MM.1S (cell line): ENCODE measurements at regions not wholly inside any gene's neighbourhood (a gene's known extent, or its start where the extent isn't known, plus 50 kb on each side); places are given as distances from the start of the nearest gene placed in this dataset.

Experiments used
- DNase-seq: peaks from one replicate; pipeline ENCODE4 v3.0.0-alpha.2; 2015
- H2AFZ ChIP-seq: fragments of 300-600 bp; sonication (generic); 2 replicates; pipeline ENCODE4 v1.6.0; 2016; ENCODE audit warnings: antibody characterized with exemption, low read length
- H3F3A ChIP-seq: fragments of 300-600 bp; sonication (generic); 2 replicates; pipeline ENCODE4 v1.6.1; 2016; ENCODE audit warnings: mild to moderate bottlenecking, antibody characterized with exemption, low read length, moderate library complexity, mixed read lengths; ENCODE audit not compliant: insufficient read depth
- H3K27ac ChIP-seq: fragments of 300-600 bp; sonication (generic); 2 replicates; pipeline ENCODE4 v1.5.1; 2016; ENCODE audit warnings: mild to moderate bottlenecking, low read length
- H3K27me3 ChIP-seq: fragments of 300-600 bp; sonication (generic); replicated peaks from 2 replicates; pipeline ENCODE4 v1.6.0; 2016; ENCODE audit warnings: low read length; ENCODE audit not compliant: insufficient read depth
- H3K36me3 ChIP-seq: fragments of 300-600 bp; sonication (generic); replicated peaks from 2 replicates; pipeline ENCODE4 v1.6.1; 2016; ENCODE audit warnings: mild to moderate bottlenecking, low read length, mixed read lengths; ENCODE audit not compliant: insufficient read depth
- H3K4me1 ChIP-seq: fragments of 300-600 bp; sonication (generic); 2 replicates; pipeline ENCODE4 v1.6.1; 2016; ENCODE audit warnings: low read length, mixed read lengths
- H3K4me2 ChIP-seq: fragments of 300-600 bp; sonication (generic); 2 replicates; pipeline ENCODE4 v1.6.0; 2016; ENCODE audit warnings: low read depth, low read length
- H3K4me3 ChIP-seq: fragments of 300-600 bp; sonication (generic); 2 replicates; pipeline ENCODE4 v1.5.1; 2016; ENCODE audit warnings: low read length, mixed read lengths
- H3K79me2 ChIP-seq: fragments of 300-600 bp; sonication (generic); 2 replicates; pipeline ENCODE4 v1.6.1; 2016; ENCODE audit warnings: mixed run types, low read length, mixed read lengths
- H3K9ac ChIP-seq: fragments of 300-600 bp; sonication (generic); 2 replicates; pipeline ENCODE4 v1.6.1; 2016; ENCODE audit warnings: low read length, mixed read lengths
- H3K9me2 ChIP-seq: fragments of 300-600 bp; sonication (generic); replicated peaks from 2 replicates; pipeline ENCODE4 v1.6.1; 2016; ENCODE audit warnings: mild to moderate bottlenecking, low read length, mixed read lengths; ENCODE audit not compliant: insufficient read depth
- H3K9me3 ChIP-seq: fragments of 300-600 bp; sonication (generic); replicated peaks from 2 replicates; pipeline ENCODE4 v1.6.1; 2016; ENCODE audit warnings: mild to moderate bottlenecking, low read length, mixed read lengths; ENCODE audit not compliant: insufficient read depth
- H4K20me1 ChIP-seq: fragments of 300-600 bp; sonication (generic); 2 replicates; pipeline ENCODE4 v1.6.1; 2016; ENCODE audit warnings: mild to moderate bottlenecking, low read length, moderate library complexity, mixed read lengths; ENCODE audit not compliant: insufficient read depth
- EZH2 ChIP-seq: fragments of 300-600 bp; sonication (generic); optimal IDR thresholded peaks from 2 replicates; pipeline ENCODE3; 2017; ENCODE audit warnings: low read depth, mild to moderate bottlenecking, antibody characterized with exemption, low read length, mixed read lengths
- EZH2phosphoT487 ChIP-seq: fragments of 300-600 bp; sonication (generic); IDR thresholded peaks from 2 replicates; pipeline ENCODE4 v1.6.1; 2018; ENCODE audit warnings: antibody characterized with exemption, low read length
- TF ChIP-seq, protein P1 (sequence below): fragments of 300-600 bp; sonication (generic); IDR thresholded peaks from 2 replicates; pipeline ENCODE4 v1.5.1; 2016; ENCODE audit warnings: antibody characterized with exemption, low read length, mixed read lengths

- no peak for TF ChIP-seq EZH2phosphoT487
- TF ChIP-seq, protein P1, sequence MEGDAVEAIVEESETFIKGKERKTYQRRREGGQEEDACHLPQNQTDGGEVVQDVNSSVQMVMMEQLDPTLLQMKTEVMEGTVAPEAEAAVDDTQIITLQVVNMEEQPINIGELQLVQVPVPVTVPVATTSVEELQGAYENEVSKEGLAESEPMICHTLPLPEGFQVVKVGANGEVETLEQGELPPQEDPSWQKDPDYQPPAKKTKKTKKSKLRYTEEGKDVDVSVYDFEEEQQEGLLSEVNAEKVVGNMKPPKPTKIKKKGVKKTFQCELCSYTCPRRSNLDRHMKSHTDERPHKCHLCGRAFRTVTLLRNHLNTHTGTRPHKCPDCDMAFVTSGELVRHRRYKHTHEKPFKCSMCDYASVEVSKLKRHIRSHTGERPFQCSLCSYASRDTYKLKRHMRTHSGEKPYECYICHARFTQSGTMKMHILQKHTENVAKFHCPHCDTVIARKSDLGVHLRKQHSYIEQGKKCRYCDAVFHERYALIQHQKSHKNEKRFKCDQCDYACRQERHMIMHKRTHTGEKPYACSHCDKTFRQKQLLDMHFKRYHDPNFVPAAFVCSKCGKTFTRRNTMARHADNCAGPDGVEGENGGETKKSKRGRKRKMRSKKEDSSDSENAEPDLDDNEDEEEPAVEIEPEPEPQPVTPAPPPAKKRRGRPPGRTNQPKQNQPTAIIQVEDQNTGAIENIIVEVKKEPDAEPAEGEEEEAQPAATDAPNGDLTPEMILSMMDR: no peak
- no peak for TF ChIP-seq EZH2
- no peak overlapping the region for H3K9ac ChIP-seq
- no peaks in the 10 kb centered on the region for H3K9me2 ChIP-seq
- H3K79me2 ChIP-seq: no peaks in the 10 kb centered on the region
- H3K9me3 ChIP-seq: no peaks in the 10 kb centered on the region
- no peak overlapping the region for H3K27ac ChIP-seq
- no peak overlapping the region for H2AFZ ChIP-seq
- no peak overlapping the region for H3K4me2 ChIP-seq
- no peaks in the 10 kb centered on the region for H4K20me1 ChIP-seq
- H3K4me1 ChIP-seq: no peaks in the 10 kb centered on the region
- H3K4me3 ChIP-seq: no peak overlapping the region
- DNase-seq: no peak
- H3K36me3 ChIP-seq: no peaks in the 10 kb centered on the region
- no peaks in the 10 kb centered on the region for H3F3A ChIP-seq
- H3K27me3 ChIP-seq: no peaks in the 10 kb centered on the region
Observed at GRCh38 chr18:40346146-40346545, 1608.9 kb upstream of the PIK3C3 start.

DNA sequence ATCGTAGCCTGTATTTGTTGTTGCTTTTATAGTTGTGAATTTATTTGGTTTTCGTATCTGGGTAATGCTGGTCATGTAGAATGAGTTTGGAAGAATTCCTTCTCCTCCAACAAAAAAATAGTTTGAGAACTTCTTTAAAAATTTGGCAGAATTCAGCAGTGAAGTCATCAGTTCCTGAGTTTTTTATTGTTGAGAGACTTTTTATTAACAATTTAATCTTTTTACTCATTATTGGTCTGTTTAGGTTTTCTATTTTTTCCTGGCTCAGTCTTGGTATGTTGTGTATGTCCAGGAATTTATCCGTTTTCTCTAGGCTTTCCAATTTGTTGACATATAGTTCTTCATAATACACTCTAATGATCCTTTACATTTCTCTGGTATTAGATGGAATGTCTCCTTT is 1613.3 kb upstream of the PIK3C3 start:
- no peak for DNase-seq
- H3K36me3 ChIP-seq: no peaks in the 10 kb centered on the region
- TF ChIP-seq EZH2 (no peak), EZH2phosphoT487 (no peak)
- TF ChIP-seq, protein P1: no peak
- H4K20me1 ChIP-seq: no peaks in the 10 kb centered on the region
- no peak overlapping the region for H3K4me3 ChIP-seq
- H3K9me2 ChIP-seq: no peaks in the 10 kb centered on the region
- H3K79me2 ChIP-seq: no peaks in the 10 kb centered on the region
- H3F3A ChIP-seq: no peaks in the 10 kb centered on the region
- H3K4me1 ChIP-seq: no peaks in the 10 kb centered on the region
- no peak overlapping the region for H3K4me2 ChIP-seq
- H2AFZ ChIP-seq: no peak overlapping the region
- no peaks in the 10 kb centered on the region for H3K27me3 ChIP-seq
- H3K9ac ChIP-seq: no peak overlapping the region
- H3K9me3 ChIP-seq: no peaks in the 10 kb centered on the region
- no peak overlapping the region for H3K27ac ChIP-seq

DNA sequence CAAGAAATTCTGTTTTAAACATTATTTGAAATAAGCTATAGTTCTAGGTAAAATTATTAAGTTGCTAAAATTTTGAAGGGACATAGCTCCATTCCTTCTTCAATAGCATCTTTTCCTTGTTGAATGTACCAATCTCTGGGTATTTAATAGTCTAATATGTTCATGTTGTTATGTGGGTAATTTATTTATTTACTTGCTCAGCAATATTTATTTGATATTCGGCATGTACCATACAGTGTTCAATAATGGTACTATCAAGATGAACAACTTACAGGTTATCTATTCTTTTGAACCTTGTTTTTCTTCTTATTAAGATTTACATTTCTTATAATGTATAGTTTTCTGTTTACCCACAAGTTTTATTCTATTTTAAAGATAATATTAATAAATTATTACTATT is 1616.8 kb upstream of the PIK3C3 start:
- H3K79me2 ChIP-seq: no peaks in the 10 kb centered on the region
- no peaks in the 10 kb centered on the region for H3K4me1 ChIP-seq
- H3F3A ChIP-seq: no peaks in the 10 kb centered on the region
- no peaks in the 10 kb centered on the region for H4K20me1 ChIP-seq
- TF ChIP-seq EZH2phosphoT487 (no peak), EZH2 (no peak)
- H3K4me3 ChIP-seq: no peak overlapping the region
- no peak overlapping the region for H2AFZ ChIP-seq
- DNase-seq: no peak
- no peak overlapping the region for H3K4me2 ChIP-seq
- H3K9me3 ChIP-seq: no peaks in the 10 kb centered on the region
- H3K27ac ChIP-seq: no peak overlapping the region
- no peaks in the 10 kb centered on the region for H3K36me3 ChIP-seq
- H3K9me2 ChIP-seq: no peaks in the 10 kb centered on the region
- H3K27me3 ChIP-seq: no peaks in the 10 kb centered on the region
- no peak overlapping the region for H3K9ac ChIP-seq

- H3K4me1 ChIP-seq: no peaks in the 10 kb centered on the region
- H3K36me3 ChIP-seq: no peaks in the 10 kb centered on the region; the same call in 1 of the 2 replicates
- no peaks in the 10 kb centered on the region for H3K9me2 ChIP-seq
- H3K9ac ChIP-seq: no peak overlapping the region
- H3K27me3 ChIP-seq: no peaks in the 10 kb centered on the region
- DNase-seq: no peak
- H3K4me3 ChIP-seq: no peak overlapping the region
- TF ChIP-seq EZH2phosphoT487 (no peak), EZH2 (no peak)
- TF ChIP-seq, protein P1: no peak
- H3F3A ChIP-seq: no peaks in the 10 kb centered on the region
- no peaks in the 10 kb centered on the region for H3K9me3 ChIP-seq
- H3K79me2 ChIP-seq: no peaks in the 10 kb centered on the region
- H2AFZ ChIP-seq: no peak overlapping the region
- no peaks in the 10 kb centered on the region for H4K20me1 ChIP-seq
- H3K27ac ChIP-seq: no peak overlapping the region
- no peak overlapping the region for H3K4me2 ChIP-seq
Observed at GRCh38 chr18:40326985-40327384, 1628.0 kb upstream of the PIK3C3 start.
